HG03432 (cell line): ENCODE measurements at regions not wholly inside any gene's neighbourhood (a gene's known extent, or its start where the extent isn't known, plus 50 kb on each side); places are given as distances from the start of the nearest gene placed in this dataset.

Source experiments
- ATAC-seq: cut with Tn5 transposase; IDR thresholded peaks from one replicate; pipeline ENCODE4 v1.9.1; 2021; ENCODE audit warnings: mild to moderate bottlenecking, moderate library complexity; ENCODE audit not compliant: unreplicated experiment

- no peak for ATAC-seq
Observed at GRCh38 chr6:14317387-14317970, 199.9 kb downstream of the CD83 start.

GRCh38 chr6:14320332-14320731 is 202.8 kb downstream of the CD83 start:
- ATAC-seq = no peak

- ATAC-seq = no peak
Observed at GRCh38 chr6:14321992-14322772, 204.6 kb downstream of the CD83 start.

- ATAC-seq = no peak
Observed at GRCh38 chr6:14322841-14323240, 205.3 kb downstream of the CD83 start.

GRCh38 chr6:14326774-14327173 is 209.2 kb downstream of the CD83 start:
- no peak for ATAC-seq

GRCh38 chr6:14328163-14328562 is 210.6 kb downstream of the CD83 start:
- ATAC-seq = no peak

GRCh38 chr6:14333556-14334305 is 216.2 kb downstream of the CD83 start:
- ATAC-seq = no peak

GRCh38 chr6:14335071-14335470 is 217.5 kb downstream of the CD83 start:
- ATAC-seq = no peak

GRCh38 chr6:14337152-14337551 is 219.6 kb downstream of the CD83 start:
- ATAC-seq = no peak

- no peak for ATAC-seq
Observed at GRCh38 chr6:14339172-14339571, 221.6 kb downstream of the CD83 start.

GRCh38 chr6:14339711-14340584 is 222.4 kb downstream of the CD83 start:
- no peak for ATAC-seq

GRCh38 chr6:14344486-14344885 is 226.9 kb downstream of the CD83 start:
- no peak for ATAC-seq

GRCh38 chr6:14348389-14348788 is 230.8 kb downstream of the CD83 start:
- ATAC-seq = no peak

- no peak for ATAC-seq
Observed at GRCh38 chr6:14349507-14349906, 231.9 kb downstream of the CD83 start.

- ATAC-seq = no peak
Observed at GRCh38 chr6:14350210-14350609, 232.6 kb downstream of the CD83 start.

- no peak for ATAC-seq
Observed at GRCh38 chr6:14353281-14353680, 235.7 kb downstream of the CD83 start.

- no peak for ATAC-seq
Observed at GRCh38 chr6:14353798-14354197, 236.2 kb downstream of the CD83 start.

GRCh38 chr6:14354919-14355572 is 237.5 kb downstream of the CD83 start:
- no peak for ATAC-seq

GRCh38 chr6:14359438-14359837 is 241.9 kb downstream of the CD83 start:
- no peak for ATAC-seq

- ATAC-seq = no peak
Observed at GRCh38 chr6:14360565-14360964, 243.0 kb downstream of the CD83 start.
